OCI-LY3 (cell line): ENCODE measurements at regions not wholly inside any gene's neighbourhood (a gene's known extent, or its start where the extent isn't known, plus 50 kb on each side); places are given as distances from the start of the nearest gene placed in this dataset.

Experiments used
- H2AFZ ChIP-seq: fragments of 200-600, 300-600 bp; shearing (Covaris generic); 2 replicates; pipeline ENCODE4 v1.6.0; 2014; ENCODE audit warnings: antibody characterized with exemption, low read depth, low read length
- H3K27ac ChIP-seq: fragments of 200-600, 300-600 bp; sonication (generic); 2 replicates; pipeline ENCODE4 v1.5.1; 2014; ENCODE audit warnings: mild to moderate bottlenecking, low read length, moderate library complexity, mixed read lengths
- H3K27me3 ChIP-seq: fragments of 200-600, 300-600 bp; sonication (generic); 2 replicates; pipeline ENCODE4 v1.6.1; 2014; ENCODE audit warnings: low read depth, low read length, mixed read lengths
- H3K36me3 ChIP-seq: fragments of 200-600, 300-600 bp; sonication (generic); replicated peaks from 2 replicates; pipeline ENCODE3; 2014; ENCODE audit warnings: low read depth, low read length, mixed read lengths
- H3K4me1 ChIP-seq: fragments of 300-600, 200-600 bp; sonication (generic); 2 replicates; pipeline ENCODE4 v1.6.1; 2014; ENCODE audit warnings: low read length, mixed read lengths
- H3K4me2 ChIP-seq: fragments of 200-600, 300-600 bp; sonication (generic); 2 replicates; pipeline ENCODE4 v1.6.1; 2014; ENCODE audit warnings: low read length, mixed read lengths
- H3K4me3 ChIP-seq: fragments of 300-600, 200-600 bp; sonication (generic); 2 replicates; pipeline ENCODE4 v1.5.1; 2014; ENCODE audit warnings: antibody characterized with exemption, mild to moderate bottlenecking, low read length, moderate library complexity
- H3K79me2 ChIP-seq: fragments of 300-600, 200-600 bp; shearing (Covaris generic); 2 replicates; pipeline ENCODE4 v1.6.1; 2014; ENCODE audit warnings: mild to moderate bottlenecking, low read length, mixed read lengths
- H3K9ac ChIP-seq: fragments of 300-600, 200-600 bp; shearing (Covaris generic); 2 replicates; pipeline ENCODE4 v1.6.0; 2014; ENCODE audit warnings: mild to moderate bottlenecking, low read length, moderate library complexity
- H3K9me3 ChIP-seq: fragments of 200-600, 300-600 bp; shearing (Covaris generic); 2 replicates; pipeline ENCODE4 v1.6.1; 2014; ENCODE audit warnings: low read length, mixed read lengths; ENCODE audit not compliant: insufficient read depth
- H4K20me1 ChIP-seq: fragments of 200-600, 300-600 bp; sonication (generic); 2 replicates; pipeline ENCODE4 v1.6.1; 2016; ENCODE audit warnings: low read length, mixed read lengths; ENCODE audit not compliant: insufficient read depth
- EZH2phosphoT487 ChIP-seq: fragments of 200-600 bp; shearing (Covaris generic); IDR thresholded peaks from 2 replicates; pipeline ENCODE4 v1.6.1; 2018; ENCODE audit warnings: antibody characterized with exemption, mixed run types, low read depth
- TF ChIP-seq, protein P1 (sequence below): fragments of 200-600, 300-600 bp; sonication (generic); IDR thresholded peaks from 2 replicates; pipeline ENCODE4 v1.5.1; 2014; ENCODE audit warnings: antibody characterized with exemption, low read length, low read depth

GRCh38 chr11:105401269-105401809 lies 208.5 kb upstream of the GRIA4 start:
- no peak overlapping the region for H3K27ac ChIP-seq

GRCh38 chr11:105399511-105399910 lies 210.4 kb upstream of the GRIA4 start:
- H3K27me3 ChIP-seq = no peaks in the 10 kb centered on the region
- no peaks in the 10 kb centered on the region for H4K20me1 ChIP-seq
- no peak for TF ChIP-seq EZH2phosphoT487
- TF ChIP-seq, protein P1, sequence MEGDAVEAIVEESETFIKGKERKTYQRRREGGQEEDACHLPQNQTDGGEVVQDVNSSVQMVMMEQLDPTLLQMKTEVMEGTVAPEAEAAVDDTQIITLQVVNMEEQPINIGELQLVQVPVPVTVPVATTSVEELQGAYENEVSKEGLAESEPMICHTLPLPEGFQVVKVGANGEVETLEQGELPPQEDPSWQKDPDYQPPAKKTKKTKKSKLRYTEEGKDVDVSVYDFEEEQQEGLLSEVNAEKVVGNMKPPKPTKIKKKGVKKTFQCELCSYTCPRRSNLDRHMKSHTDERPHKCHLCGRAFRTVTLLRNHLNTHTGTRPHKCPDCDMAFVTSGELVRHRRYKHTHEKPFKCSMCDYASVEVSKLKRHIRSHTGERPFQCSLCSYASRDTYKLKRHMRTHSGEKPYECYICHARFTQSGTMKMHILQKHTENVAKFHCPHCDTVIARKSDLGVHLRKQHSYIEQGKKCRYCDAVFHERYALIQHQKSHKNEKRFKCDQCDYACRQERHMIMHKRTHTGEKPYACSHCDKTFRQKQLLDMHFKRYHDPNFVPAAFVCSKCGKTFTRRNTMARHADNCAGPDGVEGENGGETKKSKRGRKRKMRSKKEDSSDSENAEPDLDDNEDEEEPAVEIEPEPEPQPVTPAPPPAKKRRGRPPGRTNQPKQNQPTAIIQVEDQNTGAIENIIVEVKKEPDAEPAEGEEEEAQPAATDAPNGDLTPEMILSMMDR = no peak

More at GRCh38 chr11:105401269-105401809, 208.5 kb upstream of the GRIA4 start:
- Histone ChIP-seq H2AFZ (no peak overlapping the region), H3K4me2 (no peak overlapping the region), H3K9ac (no peak overlapping the region), H4K20me1 (no peaks in the 10 kb centered on the region), H3K27me3 (no peaks in the 10 kb centered on the region), H3K9me3 (no peaks in the 10 kb centered on the region), H3K79me2 (no peaks in the 10 kb centered on the region), H3K4me3 (no peak overlapping the region), H3K4me1 (peaks cover 8% of the 10 kb centered on the region; the same call in 1 of the 2 replicates), H3K36me3 (no peaks in the 10 kb centered on the region)
- TF ChIP-seq EZH2phosphoT487 = no peak
- TF ChIP-seq, protein P1 = no peak

GRCh38 chr11:105398636-105399035 lies 211.2 kb upstream of the GRIA4 start:
- Histone ChIP-seq H2AFZ (no peak overlapping the region), H3K4me1 (peaks cover 8% of the 10 kb centered on the region; the same call in 1 of the 2 replicates), H3K9me3 (no peaks in the 10 kb centered on the region), H3K9ac (no peak overlapping the region), H3K79me2 (no peaks in the 10 kb centered on the region), H3K36me3 (no peaks in the 10 kb centered on the region), H3K27ac (no peak overlapping the region), H3K4me3 (no peak overlapping the region), H3K4me2 (no peak overlapping the region), H3K27me3 (no peaks in the 10 kb centered on the region), H4K20me1 (no peaks in the 10 kb centered on the region)
- TF ChIP-seq, protein P1 = no peak
- no peak for TF ChIP-seq EZH2phosphoT487

More at GRCh38 chr11:105399511-105399910, 210.4 kb upstream of the GRIA4 start:
- Histone ChIP-seq H3K36me3 (no peaks in the 10 kb centered on the region), H3K9me3 (no peaks in the 10 kb centered on the region), H3K27ac (no peak overlapping the region), H3K9ac (no peak overlapping the region), H3K79me2 (no peaks in the 10 kb centered on the region), H3K4me3 (no peak overlapping the region), H3K4me2 (no peak overlapping the region), H3K4me1 (peaks cover 8% of the 10 kb centered on the region; the same call in 1 of the 2 replicates), H2AFZ (no peak overlapping the region)

DNA sequence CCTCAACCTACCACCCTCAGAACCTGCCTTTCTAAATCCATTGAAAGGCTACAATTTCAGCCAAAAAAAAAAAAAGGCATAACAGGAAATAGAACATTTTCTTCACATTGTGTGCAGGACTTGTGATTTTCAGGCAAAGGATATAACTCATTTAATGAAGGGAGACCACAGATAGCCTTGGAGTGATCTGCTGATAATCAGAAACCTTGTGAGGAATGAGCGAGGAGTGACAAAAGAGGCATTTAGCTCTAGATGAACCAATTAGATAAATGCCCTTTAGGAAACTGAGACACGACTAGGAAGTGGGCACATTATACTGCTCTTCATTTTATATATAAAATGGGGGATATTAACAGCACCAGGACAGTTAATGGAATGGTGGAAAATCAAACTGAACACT lies 216.5 kb upstream of the GRIA4 start:
- Histone ChIP-seq H3K79me2 (no peaks in the 10 kb centered on the region), H3K36me3 (no peaks in the 10 kb centered on the region), H3K4me2 (no peak overlapping the region), H3K4me3 (no peak overlapping the region), H3K9ac (no peak overlapping the region), H3K9me3 (no peaks in the 10 kb centered on the region), H3K4me1 (no peaks in the 10 kb centered on the region), H3K27me3 (no peaks in the 10 kb centered on the region), H3K27ac (no peak overlapping the region), H4K20me1 (no peaks in the 10 kb centered on the region), H2AFZ (no peak overlapping the region)
- TF ChIP-seq, protein P1 = no peak
- TF ChIP-seq EZH2phosphoT487 = no peak
